ENCODE measurements at regions not wholly inside any gene's neighbourhood (a gene's known extent, or its start where the extent isn't known, plus 50 kb on each side); places are given as distances from the start of the nearest gene placed in this dataset.

DNA sequence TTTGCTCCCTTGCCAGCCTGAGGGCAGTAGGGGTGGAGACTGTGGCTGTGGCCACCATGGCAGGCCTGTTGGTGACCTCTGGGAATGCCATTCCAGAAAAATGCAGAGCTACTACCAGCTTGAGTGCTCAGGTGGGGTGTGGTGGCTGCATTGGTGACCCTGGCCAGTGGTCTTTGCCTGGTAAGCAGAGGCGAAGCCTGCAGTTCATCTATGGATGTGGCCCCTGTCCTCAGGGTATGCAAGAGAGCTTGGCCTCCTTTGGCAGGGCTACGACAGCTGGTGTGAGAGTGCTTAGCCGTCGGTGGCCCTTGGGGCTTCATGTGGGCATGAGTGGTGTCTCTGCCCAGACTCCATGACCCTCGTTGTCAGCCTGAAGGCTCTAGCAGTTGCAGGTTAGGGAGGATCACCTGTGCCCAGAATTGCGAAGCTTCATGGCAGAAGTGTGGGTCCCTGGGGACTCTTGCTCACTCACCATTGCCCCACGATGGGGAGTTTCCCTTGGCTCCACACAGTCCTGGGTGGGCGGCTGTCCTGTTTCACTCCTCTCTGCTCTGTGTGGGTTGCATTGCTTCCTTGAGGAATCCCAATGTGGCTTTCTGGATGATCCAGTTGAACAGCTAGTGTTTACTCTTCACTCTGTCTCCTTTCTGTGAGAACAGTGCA lies 117.9 kb upstream of the CDH12 start:
- DNase-seq, result no peak

GRCh38 chr5:22970491-22970890 lies 117.3 kb upstream of the CDH12 start:
- DNase-seq, result no peak

DNA sequence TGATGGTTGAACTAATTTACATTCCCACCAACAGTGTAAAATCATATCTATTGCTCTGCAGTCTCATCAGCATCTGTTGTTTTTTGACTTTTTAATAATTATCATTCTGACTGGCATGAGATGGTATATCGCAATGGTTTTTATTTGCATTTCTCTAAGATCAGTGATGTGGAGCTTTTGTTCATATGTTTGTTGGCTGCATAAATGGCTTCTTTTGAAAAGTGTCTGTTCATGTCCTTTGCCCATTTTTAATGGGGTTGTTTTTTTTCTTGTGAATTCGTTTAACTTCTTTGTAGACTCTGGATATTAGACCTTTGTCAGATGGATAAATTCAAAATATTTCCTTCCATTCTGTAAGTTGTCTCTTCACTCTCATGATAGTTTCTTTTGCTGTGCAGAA lies 115.2 kb upstream of the CDH12 start:
- DNase-seq, result no peak

GRCh38 chr5:22965960-22966359 lies 112.8 kb upstream of the CDH12 start:
- no peak for DNase-seq

DNA sequence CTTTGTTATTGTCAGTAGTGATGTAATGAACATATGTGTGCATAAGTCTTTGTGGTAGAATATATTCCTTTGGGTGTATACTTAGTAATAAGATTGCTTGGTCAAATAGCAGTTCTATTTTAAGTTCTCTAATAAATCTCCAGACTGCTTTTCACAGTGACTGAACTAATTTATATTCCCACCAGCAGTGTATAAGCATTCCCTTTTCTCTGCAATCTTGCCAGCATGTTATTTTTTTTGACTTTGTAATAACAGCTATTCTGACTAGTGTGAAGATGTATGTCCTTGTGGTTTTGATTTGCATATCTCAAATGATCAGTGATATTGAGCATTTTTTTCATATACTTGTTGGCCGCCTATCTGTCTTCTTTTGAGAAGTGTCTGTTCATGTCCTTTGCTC lies 111.5 kb upstream of the CDH12 start:
- no peak for DNase-seq

GRCh38 chr5:22958462-22959262 lies 105.5 kb upstream of the CDH12 start:
- DNase-seq, result no peak

DNA sequence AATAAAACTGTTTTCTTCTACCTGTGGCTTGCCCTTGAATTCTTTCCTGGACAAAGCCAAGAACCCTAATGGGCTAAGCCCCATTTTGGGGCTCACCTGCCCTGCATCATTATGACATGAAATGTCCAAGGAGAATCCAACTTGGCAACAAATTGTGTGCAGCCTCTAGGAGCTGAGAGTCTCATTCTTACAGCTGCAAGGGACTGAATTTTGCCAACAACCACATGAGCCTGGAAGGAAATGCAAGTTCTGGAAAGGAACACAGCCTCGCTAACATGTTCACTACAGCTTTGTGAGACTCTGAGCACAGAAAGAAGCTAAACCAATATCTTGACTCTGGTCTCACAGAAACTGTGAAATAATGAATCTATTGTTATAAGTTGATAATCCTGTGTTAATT lies 94.8 kb upstream of the CDH12 start:
- DNase-seq, result no peak

DNA sequence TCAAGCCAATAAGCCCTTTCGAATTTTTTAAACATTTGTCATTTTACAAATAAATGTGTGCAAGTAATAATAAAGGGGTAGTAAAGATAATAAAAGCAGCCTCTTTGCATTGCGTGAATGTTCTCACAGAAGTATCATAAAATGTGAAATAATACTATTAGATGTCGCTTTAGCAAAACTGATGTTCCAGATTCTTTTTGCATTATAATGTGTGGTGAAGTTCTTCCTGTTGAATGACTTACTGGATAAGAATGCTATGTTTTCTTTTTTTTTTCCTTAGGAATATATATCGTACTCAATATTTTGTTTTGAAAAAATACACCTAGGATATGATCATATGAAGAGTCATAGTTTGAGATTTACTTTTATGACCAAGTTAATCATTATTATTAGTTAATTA lies 85.2 kb upstream of the CDH12 start:
- DNase-seq, result no peak

GRCh38 chr5:22928821-22929482 lies 75.8 kb upstream of the CDH12 start:
- no peak for DNase-seq

GRCh38 chr5:22926574-22926973 lies 73.4 kb upstream of the CDH12 start:
- DNase-seq, result no peak

GRCh38 chr5:22918511-22918910 lies 65.4 kb upstream of the CDH12 start:
- DNase-seq, result no peak

- no peak for DNase-seq
Observed at GRCh38 chr5:22916393-22916792, 63.2 kb upstream of the CDH12 start.

GRCh38 chr5:22911019-22911418 lies 57.9 kb upstream of the CDH12 start:
- no peak for DNase-seq

DNA sequence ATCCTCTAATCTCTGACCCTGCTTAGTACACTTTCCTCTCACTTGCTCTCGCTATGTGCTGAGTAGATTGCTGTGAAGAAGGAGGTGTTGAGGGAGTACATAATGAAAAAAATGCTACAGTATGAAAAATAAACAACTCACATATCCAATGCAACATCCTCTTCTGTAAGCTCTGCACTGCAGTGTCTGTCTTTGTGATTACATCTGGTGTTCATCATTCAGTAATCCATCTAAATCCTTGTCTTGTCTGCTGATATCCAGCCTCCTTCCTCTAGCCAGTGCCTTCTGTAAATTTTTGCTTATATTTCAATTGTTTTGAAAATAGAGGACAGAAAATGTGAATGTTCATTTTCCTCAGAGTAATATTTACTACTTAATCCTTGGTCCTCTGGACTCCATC lies 57.4 kb upstream of the CDH12 start:
- no peak for DNase-seq

DNA sequence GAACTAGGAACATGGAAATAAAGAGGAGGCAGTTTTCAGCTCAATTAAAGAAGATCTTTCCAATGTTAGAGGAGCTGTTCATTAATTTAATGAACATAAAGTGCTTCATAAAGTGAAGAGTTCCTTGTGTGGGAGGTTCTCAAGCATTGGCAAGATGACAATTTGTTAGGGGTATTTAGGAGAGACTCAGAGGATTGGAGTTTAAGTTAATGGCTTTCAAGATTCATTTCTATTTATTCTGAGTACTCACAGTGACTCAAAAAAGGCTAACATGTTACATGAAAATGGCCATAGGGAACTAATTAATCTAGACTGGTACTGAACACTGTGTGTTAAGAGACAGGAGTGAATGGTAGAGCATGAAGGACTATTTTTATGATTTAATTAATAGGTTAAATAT lies 55.4 kb upstream of the CDH12 start:
- DNase-seq, result no peak

DNA sequence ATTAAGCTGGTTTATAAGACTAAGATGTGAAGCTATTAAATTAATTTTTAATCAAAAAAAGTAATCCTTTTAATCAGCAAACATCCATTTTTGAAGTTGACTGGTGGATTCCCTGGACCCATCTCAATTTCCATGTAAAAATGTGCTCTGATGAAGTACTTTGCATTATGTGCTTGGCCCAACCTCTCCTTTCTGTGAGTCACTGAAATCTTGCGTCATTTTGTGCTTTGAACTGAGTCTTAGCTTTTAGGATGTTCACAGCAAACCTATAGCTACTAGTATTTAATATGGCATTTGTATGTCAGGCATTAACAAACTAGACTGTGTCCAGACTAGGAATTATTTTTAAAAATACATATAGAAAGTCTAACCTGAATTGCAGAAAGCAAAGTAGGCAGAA lies 55.0 kb upstream of the CDH12 start:
- no peak for DNase-seq

Data from hematopoietic multipotent progenitor cell treated with erythropoietin and hydrocortisone succinate and interleukin-3 and kit ligand, for 8 days (in vitro differentiated cells).